IPS DF 6.9 (cell line): ENCODE measurements at regions not wholly inside any gene's neighbourhood (a gene's known extent, or its start where the extent isn't known, plus 50 kb on each side); places are given as distances from the start of the nearest gene placed in this dataset.
"Not testable (repeated sequence)": the region's sequence is repeated elsewhere in the genome, so short reads cannot be mapped to it uniquely, and the experiment has no call there.

ENCODE experiments used
- DNase-seq: peaks from one replicate; pipeline ENCODE4 v3.0.0-alpha.2; 2013; ENCODE audit warnings: low read depth, low spot score
- H3K27ac ChIP-seq: one replicate; pipeline ENCODE4 v1.5.1; 2013; ENCODE audit warnings: low read length, control low read depth
- H3K27me3 ChIP-seq: 2 replicates; pipeline ENCODE4 v1.6.1; 2013; ENCODE audit warnings: mild to moderate bottlenecking, low read length; ENCODE audit not compliant: control insufficient read depth, insufficient read depth
- H3K36me3 ChIP-seq: 2 replicates; pipeline ENCODE4 v1.6.1; 2013; ENCODE audit warnings: low read length; ENCODE audit not compliant: control insufficient read depth, insufficient read depth
- H3K4me1 ChIP-seq: 2 replicates; pipeline ENCODE4 v1.6.1; 2013; ENCODE audit warnings: low read length; ENCODE audit not compliant: control insufficient read depth, insufficient read depth
- H3K4me3 ChIP-seq: 2 replicates; pipeline ENCODE4 v1.5.1; 2013; ENCODE audit warnings: mild to moderate bottlenecking, low read length
- H3K9me3 ChIP-seq: 2 replicates; pipeline ENCODE4 v1.6.1; 2013; ENCODE audit warnings: low read length, inconsistent platforms; ENCODE audit not compliant: control insufficient read depth, insufficient read depth
- WGBS: extraction: QIAGEN DNeasy Blood & Tissue Kit; methylation state at CpG from one replicate; pipeline ENCODE4 v1.1.7; 2013; ENCODE audit warnings: mixed read lengths, missing lambda C conversion rate; ENCODE audit not compliant: insufficient read length, insufficient coverage; 5-methylcytosine and 5-hydroxymethylcytosine counted together

GRCh38 chr7:119256446-119257131 lies 1016.4 kb upstream of the KCND2 start:
- Histone ChIP-seq H3K27me3 (no peaks in the 10 kb centered on the region), H3K4me1 (no peaks in the 10 kb centered on the region), H3K9me3 (no peaks in the 10 kb centered on the region), H3K4me3 (no peak overlapping the region), H3K36me3 (no peaks in the 10 kb centered on the region), H3K27ac (no peak overlapping the region)
- no CpG with 5 or more reads among the region's 3 CpGs for WGBS
- no peak for DNase-seq

- not testable (repeated sequence) for H3K27me3 ChIP-seq, H3K4me1 ChIP-seq, H3K9me3 ChIP-seq, DNase-seq, H3K27ac ChIP-seq, H3K36me3 ChIP-seq, H3K4me3 ChIP-seq
- WGBS, result no CpG with 5 or more reads among the region's 2 CpGs
Observed at GRCh38 chr7:119266790-119267189, 1006.2 kb upstream of the KCND2 start.

- H3K4me1 ChIP-seq, result no peaks in the 10 kb centered on the region
Observed at GRCh38 chr7:119270045-119270464, 1002.9 kb upstream of the KCND2 start.

GRCh38 chr7:119270644-119271043 lies 1002.3 kb upstream of the KCND2 start:
- H3K4me1 ChIP-seq, result no peaks in the 10 kb centered on the region
- no peaks in the 10 kb centered on the region for H3K27me3 ChIP-seq
- no peaks in the 10 kb centered on the region for H3K9me3 ChIP-seq
- no peaks in the 10 kb centered on the region for H3K36me3 ChIP-seq
- H3K4me3 ChIP-seq, result no peak overlapping the region
- no CpG with 5 or more reads among the region's 6 CpGs for WGBS
- no peak for DNase-seq
- H3K27ac ChIP-seq, result no peak overlapping the region

More at GRCh38 chr7:119270045-119270464, 1002.9 kb upstream of the KCND2 start:
- Histone ChIP-seq H3K9me3 (no peaks in the 10 kb centered on the region), H3K27ac (no peak overlapping the region), H3K27me3 (no peaks in the 10 kb centered on the region), H3K36me3 (no peaks in the 10 kb centered on the region), H3K4me3 (no peak overlapping the region)
- no CpG with 5 or more reads among the region's 7 CpGs for WGBS
- DNase-seq, result peak; percentile 20

DNA sequence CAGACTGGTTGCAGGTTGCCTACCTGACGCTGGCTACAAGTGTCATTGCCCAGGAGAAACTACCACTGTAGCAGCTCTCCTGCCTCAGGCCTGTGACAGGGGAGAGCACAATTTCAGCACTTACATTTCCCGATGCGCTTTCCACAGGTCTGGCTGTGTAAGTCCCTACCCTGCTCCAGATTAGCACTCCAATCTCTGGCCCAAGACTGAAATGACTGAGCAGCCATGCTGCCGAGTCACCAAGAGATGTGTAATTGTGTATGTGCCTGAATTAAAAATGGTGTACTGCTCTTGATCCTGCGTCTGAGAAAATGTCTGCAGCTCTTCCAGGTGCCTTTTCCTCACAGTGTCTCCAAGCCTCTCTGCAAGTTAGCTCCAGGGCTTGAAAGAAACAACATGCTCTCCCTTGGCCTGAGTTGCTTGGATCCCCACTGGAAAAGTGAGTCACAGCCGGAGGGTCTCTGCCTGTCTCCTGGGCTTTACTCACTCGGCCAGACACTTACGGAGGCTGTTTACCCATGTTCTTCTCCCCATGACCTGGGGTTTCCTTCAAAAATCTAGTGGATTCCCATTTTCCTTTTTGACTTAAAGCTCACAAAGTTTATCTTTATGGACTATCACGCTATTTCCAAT lies 1001.7 kb upstream of the KCND2 start:
- WGBS, result no CpG with 5 or more reads among the region's 9 CpGs
- no peaks in the 10 kb centered on the region for H3K9me3 ChIP-seq
- H3K4me1 ChIP-seq, result no peaks in the 10 kb centered on the region
- no peak overlapping the region for H3K27ac ChIP-seq
- H3K27me3 ChIP-seq, result no peaks in the 10 kb centered on the region
- no peak for DNase-seq
- H3K36me3 ChIP-seq, result no peaks in the 10 kb centered on the region
- H3K4me3 ChIP-seq, result no peak overlapping the region

- no peaks in the 10 kb centered on the region for H3K36me3 ChIP-seq
- no peak overlapping the region for H3K4me3 ChIP-seq
- no peaks in the 10 kb centered on the region for H3K4me1 ChIP-seq
- no peak for DNase-seq
- H3K27me3 ChIP-seq, result no peaks in the 10 kb centered on the region
- no peaks in the 10 kb centered on the region for H3K9me3 ChIP-seq
- no peak overlapping the region for H3K27ac ChIP-seq
- no CpG with 5 or more reads among the region's 1 CpG for WGBS
Observed at GRCh38 chr7:119281181-119281846, 991.7 kb upstream of the KCND2 start.

DNA sequence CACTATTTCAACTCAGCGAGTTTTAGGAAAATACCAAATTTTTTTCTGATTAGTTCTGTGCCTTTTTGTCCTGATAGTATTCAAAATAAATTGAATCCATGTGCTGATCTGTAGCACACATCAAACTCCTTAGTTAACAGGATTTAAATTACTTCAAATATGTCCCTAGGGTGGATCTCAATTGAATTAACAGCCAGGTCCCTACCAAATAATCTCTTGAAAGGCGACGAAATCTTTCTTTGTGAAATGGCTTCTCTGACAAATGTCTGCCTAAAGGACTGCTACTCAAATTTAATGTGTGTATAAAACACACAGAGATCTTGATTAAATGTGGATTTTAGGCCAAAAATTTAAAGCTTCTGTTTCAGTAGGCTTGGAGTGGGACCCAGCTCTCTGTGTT lies 989.6 kb upstream of the KCND2 start:
- no peak for DNase-seq
- H3K4me1 ChIP-seq, result no peaks in the 10 kb centered on the region
- no CpG with 5 or more reads among the region's 3 CpGs for WGBS
- no peaks in the 10 kb centered on the region for H3K27me3 ChIP-seq
- no peaks in the 10 kb centered on the region for H3K36me3 ChIP-seq
- no peak overlapping the region for H3K27ac ChIP-seq
- H3K4me3 ChIP-seq, result no peak overlapping the region
- H3K9me3 ChIP-seq, result no peaks in the 10 kb centered on the region

- H3K36me3 ChIP-seq, result no peaks in the 10 kb centered on the region
- WGBS, result no CpG with 5 or more reads among the region's 1 CpG
Observed at GRCh38 chr7:119288416-119288815, 984.6 kb upstream of the KCND2 start.

DNA sequence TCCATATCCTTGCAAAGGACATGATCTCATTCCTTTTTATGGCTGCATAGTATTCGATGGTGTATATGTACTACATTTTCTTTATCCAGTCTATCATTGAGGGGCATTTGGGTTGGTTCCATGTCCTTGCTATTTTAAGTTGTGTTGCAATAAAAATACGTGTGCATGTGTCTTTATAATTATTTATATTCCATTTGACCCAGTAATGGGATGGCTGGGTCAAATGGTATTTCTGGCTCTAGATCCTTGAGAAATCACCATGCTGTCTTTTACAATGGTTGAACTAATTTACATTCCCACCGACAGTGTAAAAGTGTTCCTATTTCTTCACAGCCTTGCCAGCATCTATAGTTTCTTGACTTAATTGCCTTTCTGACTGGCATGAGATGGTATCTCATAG lies 972.6 kb upstream of the KCND2 start:
- H3K4me1 ChIP-seq, H3K4me3 ChIP-seq, H3K9me3 ChIP-seq, H3K27me3 ChIP-seq, H3K36me3 ChIP-seq, DNase-seq, H3K27ac ChIP-seq: not testable (repeated sequence)
- no CpG with 5 or more reads among the region's 3 CpGs for WGBS

More at GRCh38 chr7:119288416-119288815, 984.6 kb upstream of the KCND2 start:
- DNase-seq, result no peak
- H3K27me3 ChIP-seq, result no peaks in the 10 kb centered on the region
- no peaks in the 10 kb centered on the region for H3K9me3 ChIP-seq
- no peak overlapping the region for H3K27ac ChIP-seq
- H3K4me3 ChIP-seq, result no peak overlapping the region
- H3K4me1 ChIP-seq, result no peaks in the 10 kb centered on the region

- H3K4me3 ChIP-seq, result no peak overlapping the region
- H3K9me3 ChIP-seq, result no peaks in the 10 kb centered on the region
- H3K27me3 ChIP-seq, result no peaks in the 10 kb centered on the region
- no peak for DNase-seq
- no peaks in the 10 kb centered on the region for H3K4me1 ChIP-seq
- H3K36me3 ChIP-seq, result no peaks in the 10 kb centered on the region
- no peak overlapping the region for H3K27ac ChIP-seq
- no CpG with 5 or more reads among the region's 1 CpG for WGBS
Observed at GRCh38 chr7:119320316-119320715, 952.7 kb upstream of the KCND2 start.
